ENCODE measurements at regions not wholly inside any gene's neighbourhood (a gene's known extent, or its start where the extent isn't known, plus 50 kb on each side); places are given as distances from the start of the nearest gene placed in this dataset.

GRCh38 chr22:49545606-49546005, 282.1 kb downstream of the BRD1 start:
- H3K4me2 ChIP-seq (ENCODE audit: low read depth, low read length, poor library complexity, severe bottlenecking), result no peak overlapping the region
- TF ChIP-seq EZH2phosphoT487 (conservative IDR thresholded peaks at IDR 0.05; ENCODE audit: low read length), result no peak
- TF ChIP-seq, protein P1, sequence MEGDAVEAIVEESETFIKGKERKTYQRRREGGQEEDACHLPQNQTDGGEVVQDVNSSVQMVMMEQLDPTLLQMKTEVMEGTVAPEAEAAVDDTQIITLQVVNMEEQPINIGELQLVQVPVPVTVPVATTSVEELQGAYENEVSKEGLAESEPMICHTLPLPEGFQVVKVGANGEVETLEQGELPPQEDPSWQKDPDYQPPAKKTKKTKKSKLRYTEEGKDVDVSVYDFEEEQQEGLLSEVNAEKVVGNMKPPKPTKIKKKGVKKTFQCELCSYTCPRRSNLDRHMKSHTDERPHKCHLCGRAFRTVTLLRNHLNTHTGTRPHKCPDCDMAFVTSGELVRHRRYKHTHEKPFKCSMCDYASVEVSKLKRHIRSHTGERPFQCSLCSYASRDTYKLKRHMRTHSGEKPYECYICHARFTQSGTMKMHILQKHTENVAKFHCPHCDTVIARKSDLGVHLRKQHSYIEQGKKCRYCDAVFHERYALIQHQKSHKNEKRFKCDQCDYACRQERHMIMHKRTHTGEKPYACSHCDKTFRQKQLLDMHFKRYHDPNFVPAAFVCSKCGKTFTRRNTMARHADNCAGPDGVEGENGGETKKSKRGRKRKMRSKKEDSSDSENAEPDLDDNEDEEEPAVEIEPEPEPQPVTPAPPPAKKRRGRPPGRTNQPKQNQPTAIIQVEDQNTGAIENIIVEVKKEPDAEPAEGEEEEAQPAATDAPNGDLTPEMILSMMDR (IDR thresholded peaks at IDR 0.05; ENCODE audit: insufficient read depth, low read length, poor library complexity, severe bottlenecking), result no peak
- H3K9me2 ChIP-seq (replicated peaks; ENCODE audit: insufficient read depth, low read length), result no peaks in the 10 kb centered on the region
- no peaks in the 10 kb centered on the region for H3K79me2 ChIP-seq (ENCODE audit: insufficient read depth, low read length)
- no peaks in the 10 kb centered on the region for H3K27me3 ChIP-seq (ENCODE audit: low read length)
- no peak overlapping the region for H3K9ac ChIP-seq (ENCODE audit: low read length)
- no peak overlapping the region for H2AFZ ChIP-seq (ENCODE audit: low read depth, low read length, severe bottlenecking)
- no peak overlapping the region for H3K27ac ChIP-seq (ENCODE audit: low read depth, low read length)
- H3F3A ChIP-seq (ENCODE audit: insufficient read depth), result no peaks in the 10 kb centered on the region
- H3K4me3 ChIP-seq (ENCODE audit: insufficient read depth, low read length, poor library complexity, severe bottlenecking), result no peak overlapping the region
- H4K20me1 ChIP-seq (ENCODE audit: low read depth, low read length), result no peaks in the 10 kb centered on the region
- no peaks in the 10 kb centered on the region for H3K9me3 ChIP-seq (ENCODE audit: insufficient read depth, low read length)
- H3K36me3 ChIP-seq (ENCODE audit: low read length), result no peaks in the 10 kb centered on the region

- H3K4me2 ChIP-seq (ENCODE audit: low read depth, low read length, poor library complexity, severe bottlenecking), result no peak overlapping the region
- H3K9me3 ChIP-seq (ENCODE audit: insufficient read depth, low read length), result no peaks in the 10 kb centered on the region
Observed at GRCh38 chr22:49544286-49544685, 283.4 kb downstream of the BRD1 start.

DNA sequence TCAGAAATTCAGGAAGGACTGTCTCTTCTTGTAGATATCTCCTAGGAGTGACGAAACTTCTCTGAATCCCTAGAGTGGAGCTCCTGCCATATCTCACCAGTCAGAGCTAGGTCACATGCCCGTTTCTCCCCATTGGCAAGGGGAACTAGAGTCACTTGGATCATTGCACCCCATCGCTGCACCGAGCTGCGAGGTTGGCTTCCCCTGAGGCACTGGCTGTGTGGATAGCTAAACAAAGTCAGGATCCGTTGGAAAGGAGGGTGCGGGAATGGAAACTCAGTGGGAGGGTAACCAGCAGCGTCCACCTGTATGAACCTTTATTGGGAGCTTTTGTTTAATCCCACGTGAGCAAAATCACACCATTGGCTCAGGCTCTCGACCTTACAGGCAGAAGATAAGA, 283.8 kb downstream of the BRD1 start:
- H3K79me2 ChIP-seq (ENCODE audit: insufficient read depth, low read length), result no peaks in the 10 kb centered on the region
- H2AFZ ChIP-seq (ENCODE audit: low read depth, low read length, severe bottlenecking), result no peak overlapping the region
- no peak overlapping the region for H3K4me3 ChIP-seq (ENCODE audit: insufficient read depth, low read length, poor library complexity, severe bottlenecking)
- H3K4me2 ChIP-seq (ENCODE audit: low read depth, low read length, poor library complexity, severe bottlenecking), result no peak overlapping the region
- H3K27ac ChIP-seq (ENCODE audit: low read depth, low read length), result no peak overlapping the region
- no peaks in the 10 kb centered on the region for H4K20me1 ChIP-seq (ENCODE audit: low read depth, low read length)
- no peaks in the 10 kb centered on the region for H3K36me3 ChIP-seq (ENCODE audit: low read length)
- H3K9me3 ChIP-seq (ENCODE audit: insufficient read depth, low read length), result no peaks in the 10 kb centered on the region
- no peaks in the 10 kb centered on the region for H3K9me2 ChIP-seq (replicated peaks; ENCODE audit: insufficient read depth, low read length)
- H3F3A ChIP-seq (ENCODE audit: insufficient read depth), result no peaks in the 10 kb centered on the region
- no peak overlapping the region for H3K9ac ChIP-seq (ENCODE audit: low read length)
- TF ChIP-seq EZH2phosphoT487 (conservative IDR thresholded peaks at IDR 0.05; ENCODE audit: low read length), result no peak
- TF ChIP-seq, protein P1 (IDR thresholded peaks at IDR 0.05; ENCODE audit: insufficient read depth, low read length, poor library complexity, severe bottlenecking), result no peak
- H3K27me3 ChIP-seq (ENCODE audit: low read length), result no peaks in the 10 kb centered on the region

More at GRCh38 chr22:49544286-49544685, 283.4 kb downstream of the BRD1 start:
- TF ChIP-seq, protein P1 (IDR thresholded peaks at IDR 0.05; ENCODE audit: insufficient read depth, low read length, poor library complexity, severe bottlenecking), result no peak
- no peak for TF ChIP-seq EZH2phosphoT487 (conservative IDR thresholded peaks at IDR 0.05; ENCODE audit: low read length)
- H3F3A ChIP-seq (ENCODE audit: insufficient read depth), result no peaks in the 10 kb centered on the region
- H3K4me3 ChIP-seq (ENCODE audit: insufficient read depth, low read length, poor library complexity, severe bottlenecking), result no peak overlapping the region
- no peak overlapping the region for H3K27ac ChIP-seq (ENCODE audit: low read depth, low read length)
- no peak overlapping the region for H2AFZ ChIP-seq (ENCODE audit: low read depth, low read length, severe bottlenecking)
- H3K36me3 ChIP-seq (ENCODE audit: low read length), result no peaks in the 10 kb centered on the region
- no peaks in the 10 kb centered on the region for H3K27me3 ChIP-seq (ENCODE audit: low read length)
- no peak overlapping the region for H3K9ac ChIP-seq (ENCODE audit: low read length)
- no peaks in the 10 kb centered on the region for H4K20me1 ChIP-seq (ENCODE audit: low read depth, low read length)
- H3K9me2 ChIP-seq (replicated peaks; ENCODE audit: insufficient read depth, low read length), result no peaks in the 10 kb centered on the region
- H3K79me2 ChIP-seq (ENCODE audit: insufficient read depth, low read length), result no peaks in the 10 kb centered on the region
